ENCODE measurements at regions not wholly inside any gene's neighbourhood (a gene's known extent, or its start where the extent isn't known, plus 50 kb on each side); places are given as distances from the start of the nearest gene placed in this dataset.

- H3K27ac Mint-ChIP-seq (ENCODE audit: unreplicated experiment), result no peak overlapping the region
- peaks cover 5% of the 10 kb centered on the region for H3K27me3 Mint-ChIP-seq (ENCODE audit: low read depth)
- DNase-seq (ENCODE audit: low spot score), result no peak
- H3K9me3 Mint-ChIP-seq (ENCODE audit: low read depth), result no peaks in the 10 kb centered on the region
- no peaks in the 10 kb centered on the region for H3K4me1 Mint-ChIP-seq (ENCODE audit: low read depth)
- no peak overlapping the region for H3K4me3 Mint-ChIP-seq (ENCODE audit: unreplicated experiment)
- H3K36me3 Mint-ChIP-seq (ENCODE audit: low read depth), result no peaks in the 10 kb centered on the region
- no peak for TF ChIP-seq CTCF (IDR thresholded peaks at IDR 0.05)
Measured at GRCh38 chr10:23884670-23885069, 324.3 kb upstream of the KIAA1217 start.

DNA sequence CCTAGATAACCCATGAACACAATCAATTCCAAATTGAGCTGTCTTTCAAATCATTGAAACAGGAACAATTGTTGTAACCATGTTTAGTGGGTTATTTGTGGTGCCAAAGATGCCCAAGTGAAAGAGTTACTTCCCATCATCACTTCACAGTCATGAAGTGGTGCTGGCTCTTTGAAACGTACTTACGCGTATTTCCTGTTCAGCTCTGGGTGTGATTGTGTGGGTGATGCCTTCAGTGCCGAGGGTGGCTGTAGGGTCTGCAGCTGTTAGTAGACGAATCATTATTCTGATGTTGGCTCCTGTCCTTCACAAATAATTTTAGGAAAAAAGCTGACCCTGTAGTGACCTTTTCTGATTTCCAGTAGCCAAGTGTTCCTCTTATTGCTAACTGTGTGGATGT, 323.1 kb upstream of the KIAA1217 start:
- Mint-ChIP-seq H3K4me3 (ENCODE audit: unreplicated experiment) (no peak overlapping the region), H3K4me1 (ENCODE audit: low read depth) (no peaks in the 10 kb centered on the region), H3K27me3 (ENCODE audit: low read depth) (peaks cover 5% of the 10 kb centered on the region), H3K36me3 (ENCODE audit: low read depth) (no peaks in the 10 kb centered on the region), H3K27ac (ENCODE audit: unreplicated experiment) (no peak overlapping the region), H3K9me3 (ENCODE audit: low read depth) (no peaks in the 10 kb centered on the region)
- no peak for TF ChIP-seq CTCF (IDR thresholded peaks at IDR 0.05)
- no peak for DNase-seq (ENCODE audit: low spot score)

DNA sequence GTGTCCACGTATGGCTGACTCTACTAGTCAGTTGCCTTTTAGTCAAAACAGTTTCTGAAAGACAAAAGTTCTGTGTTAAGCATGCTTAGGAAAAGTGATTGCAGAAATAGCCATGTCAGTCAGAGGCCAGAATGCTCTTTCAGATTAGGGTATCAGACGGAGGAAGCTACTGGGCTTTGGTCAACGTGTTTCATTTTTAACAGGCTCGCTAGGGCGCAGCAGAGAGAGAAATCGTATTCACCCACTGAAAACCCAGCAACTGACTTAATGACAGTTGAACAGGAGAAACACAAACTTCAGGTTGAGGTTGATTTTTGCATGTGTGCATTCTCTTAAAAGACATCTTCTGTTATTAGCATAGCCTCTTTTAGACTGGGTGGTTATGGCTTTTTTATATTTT, 322.6 kb upstream of the KIAA1217 start:
- Mint-ChIP-seq H3K36me3 (ENCODE audit: low read depth) (no peaks in the 10 kb centered on the region), H3K4me3 (ENCODE audit: unreplicated experiment) (no peak overlapping the region), H3K4me1 (ENCODE audit: low read depth) (no peaks in the 10 kb centered on the region), H3K9me3 (ENCODE audit: low read depth) (no peaks in the 10 kb centered on the region), H3K27me3 (ENCODE audit: low read depth) (peaks cover 10% of the 10 kb centered on the region), H3K27ac (ENCODE audit: unreplicated experiment) (no peak overlapping the region)
- TF ChIP-seq CTCF (IDR thresholded peaks at IDR 0.05), result no peak
- DNase-seq (ENCODE audit: low spot score), result no peak

GRCh38 chr10:23891301-23891700, 317.6 kb upstream of the KIAA1217 start:
- H3K9me3 Mint-ChIP-seq (ENCODE audit: low read depth), result peaks cover 3% of the 10 kb centered on the region
- no peak overlapping the region for H3K27ac Mint-ChIP-seq (ENCODE audit: unreplicated experiment)
- TF ChIP-seq CTCF (IDR thresholded peaks at IDR 0.05), result no peak
- H3K4me1 Mint-ChIP-seq (ENCODE audit: low read depth), result no peaks in the 10 kb centered on the region
- H3K36me3 Mint-ChIP-seq (ENCODE audit: low read depth), result no peaks in the 10 kb centered on the region
- H3K27me3 Mint-ChIP-seq (ENCODE audit: low read depth), result peaks cover 10% of the 10 kb centered on the region
- DNase-seq (ENCODE audit: low spot score), result no peak
- H3K4me3 Mint-ChIP-seq (ENCODE audit: unreplicated experiment), result no peak overlapping the region

DNA sequence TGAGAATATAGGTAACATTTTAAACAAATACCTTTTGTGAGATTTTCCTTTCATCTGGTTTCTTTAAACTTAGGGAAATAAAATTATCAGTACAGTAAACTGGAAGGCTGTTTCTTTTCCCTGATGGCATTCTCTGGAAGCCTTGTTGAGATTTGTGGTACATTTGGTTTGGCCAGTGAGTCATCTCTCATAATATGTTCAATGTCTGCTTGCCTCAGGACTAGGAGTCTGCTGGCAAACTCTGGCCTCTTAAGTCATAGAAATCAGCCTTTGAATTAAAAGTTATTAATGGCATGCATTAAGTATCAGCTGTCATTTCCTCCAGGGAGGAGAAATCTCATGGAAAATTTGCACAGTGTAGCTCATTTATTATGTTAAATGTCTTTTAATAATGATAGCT, 316.6 kb upstream of the KIAA1217 start:
- no peak for DNase-seq (ENCODE audit: low spot score)
- Mint-ChIP-seq H3K9me3 (ENCODE audit: low read depth) (peaks cover 3% of the 10 kb centered on the region), H3K27ac (ENCODE audit: unreplicated experiment) (no peak overlapping the region), H3K36me3 (ENCODE audit: low read depth) (no peaks in the 10 kb centered on the region), H3K4me3 (ENCODE audit: unreplicated experiment) (no peak overlapping the region), H3K4me1 (ENCODE audit: low read depth) (no peaks in the 10 kb centered on the region), H3K27me3 (ENCODE audit: low read depth) (peaks cover 9% of the 10 kb centered on the region)
- no peak for TF ChIP-seq CTCF (IDR thresholded peaks at IDR 0.05)
